Astrocyte of the cerebellum (primary cell): ENCODE measurements at regions not wholly inside any gene's neighbourhood (a gene's known extent, or its start where the extent isn't known, plus 50 kb on each side); places are given as distances from the start of the nearest gene placed in this dataset.
"Not testable (repeated sequence)": the region's sequence is repeated elsewhere in the genome, so short reads cannot be mapped to it uniquely, and the experiment has no call there.

Source experiments
- DNase-seq: peaks from one replicate; pipeline ENCODE4 v3.0.0-alpha.2; 2011; ENCODE audit warnings: low read depth
- H3K4me3 ChIP-seq: 2 replicates; pipeline ENCODE4 v1.5.1; 2011; ENCODE audit warnings: mild to moderate bottlenecking, low read depth, low read length, moderate library complexity
- CTCF ChIP-seq: IDR thresholded peaks from 2 replicates; pipeline ENCODE4 v1.5.1; 2012; ENCODE audit warnings: low read length, low read depth, moderate library complexity, mild to moderate bottlenecking; ENCODE audit errors: missing control alignments
- in situ Hi-C: cut with HindIII; loops from 2 replicates; pipeline ENCODE4 v1.10.0; 2017; ENCODE audit warnings: low sequenced_read_pairs

GRCh38 chr5:127170918-127171600 is 97.8 kb upstream of the C5orf63 start:
- DNase-seq = no peak
- TF ChIP-seq CTCF = no peak
- in situ Hi-C loops = no loop called here
- H3K4me3 ChIP-seq = no peak overlapping the region

GRCh38 chr5:127176769-127177168 is 103.5 kb upstream of the C5orf63 start:
- no peak for TF ChIP-seq CTCF
- in situ Hi-C loops = no loop called here
- no peak overlapping the region for H3K4me3 ChIP-seq
- no peak for DNase-seq

- H3K4me3 ChIP-seq, DNase-seq, in situ Hi-C loops: not testable (repeated sequence)
Measured at GRCh38 chr5:127182631-127183030, 108.0 kb upstream of the MEGF10 start.

- in situ Hi-C loops = no loop called here
- TF ChIP-seq CTCF = no peak
- no peak for DNase-seq
- no peak overlapping the region for H3K4me3 ChIP-seq
Measured at GRCh38 chr5:127183332-127183731, 107.3 kb upstream of the MEGF10 start.

- in situ Hi-C loops = no loop called here
Measured at GRCh38 chr5:127184851-127185250, 105.7 kb upstream of the MEGF10 start.

GRCh38 chr5:127186657-127187056 is 103.9 kb upstream of the MEGF10 start:
- H3K4me3 ChIP-seq = no peak overlapping the region
- DNase-seq = no peak
- TF ChIP-seq CTCF = no peak
- in situ Hi-C loops = no loop called here

More at GRCh38 chr5:127184851-127185250, 105.7 kb upstream of the MEGF10 start:
- TF ChIP-seq CTCF = no peak
- DNase-seq = no peak
- no peak overlapping the region for H3K4me3 ChIP-seq

GRCh38 chr5:127187706-127188105 is 102.9 kb upstream of the MEGF10 start:
- no peak for DNase-seq
- no peak for TF ChIP-seq CTCF
- in situ Hi-C loops = no loop called here
- no peak overlapping the region for H3K4me3 ChIP-seq
